Lower lobe of right lung (tissue), 2 donors: ENCODE measurements at regions not wholly inside any gene's neighbourhood (a gene's known extent, or its start where the extent isn't known, plus 50 kb on each side); places are given as distances from the start of the nearest gene placed in this dataset.

ENCODE experiments used
- ATAC-seq, 2 donors: fragments of 200-7000 bp; cut with Tn5 transposase; one replicate each; pipeline ENCODE4 v1.9.1; 2020 to 2022; ENCODE audit warnings: mild to moderate bottlenecking in 2 of 2, moderate library complexity in 2 of 2
- DNase-seq: peaks from one replicate; pipeline ENCODE4 v3.0.0-alpha.2; 2020
- H3K27ac ChIP-seq: fragments of 200-600 bp; one replicate; pipeline ENCODE4 v1.8.0; 2022
- H3K27me3 ChIP-seq: fragments of 200-600 bp; one replicate; pipeline ENCODE4 v1.8.0; 2022; ENCODE audit warnings: low read depth
- H3K36me3 ChIP-seq: fragments of 200-600 bp; one replicate; pipeline ENCODE4 v1.8.0; 2022; ENCODE audit warnings: mild to moderate bottlenecking
- H3K4me1 ChIP-seq: fragments of 200-600 bp; one replicate; pipeline ENCODE4 v1.8.0; 2022
- H3K4me3 ChIP-seq: fragments of 200-600 bp; one replicate; pipeline ENCODE4 v1.8.0; 2022; ENCODE audit warnings: mild to moderate bottlenecking
- H3K9me3 ChIP-seq: fragments of 200-600 bp; one replicate; pipeline ENCODE4 v1.8.0; 2022
- CTCF ChIP-seq: fragments of 200-600 bp; IDR thresholded peaks from one replicate; pipeline ENCODE4 v1.8.0; 2022; ENCODE audit warnings: antibody characterized with exemption, mild to moderate bottlenecking
- intact Hi-C: fragments of 100-400 bp; cut with DNase I; formaldehyde crosslinking; loops from one replicate; pipeline ENCODE4 v1.11.0; 2022
- donor health status: DM: no; HTN: yes; CAD: no; lungs with severe emphysema.

GRCh38 chr5:62982348-62982747, 403.7 kb downstream of the LRRC70 start:
- DNase-seq, result no peak
- Histone ChIP-seq H3K27ac (no peak overlapping the region), H3K36me3 (no peaks in the 10 kb centered on the region), H3K9me3 (no peaks in the 10 kb centered on the region), H3K27me3 (no peaks in the 10 kb centered on the region), H3K4me1 (no peaks in the 10 kb centered on the region), H3K4me3 (no peak overlapping the region)
- TF ChIP-seq CTCF, result no peak
- intact Hi-C loops, result no loop called here
- no peak for ATAC-seq

- ATAC-seq, result no peak
Measured at GRCh38 chr5:62980884-62981283, 402.3 kb downstream of the LRRC70 start.

GRCh38 chr5:62979472-62979871, 400.9 kb downstream of the LRRC70 start:
- DNase-seq (no peak), ATAC-seq (no peak)
- H3K27me3 ChIP-seq, result no peaks in the 10 kb centered on the region
- no peak overlapping the region for H3K27ac ChIP-seq
- H3K36me3 ChIP-seq, result no peaks in the 10 kb centered on the region
- H3K4me3 ChIP-seq, result no peak overlapping the region
- H3K9me3 ChIP-seq, result no peaks in the 10 kb centered on the region
- no peak for TF ChIP-seq CTCF
- H3K4me1 ChIP-seq, result no peaks in the 10 kb centered on the region
- intact Hi-C loops, result no loop called here

More at GRCh38 chr5:62980884-62981283, 402.3 kb downstream of the LRRC70 start:
- Histone ChIP-seq H3K4me3 (no peak overlapping the region), H3K9me3 (no peaks in the 10 kb centered on the region), H3K27me3 (no peaks in the 10 kb centered on the region), H3K36me3 (no peaks in the 10 kb centered on the region), H3K4me1 (no peaks in the 10 kb centered on the region), H3K27ac (no peak overlapping the region)
- intact Hi-C loops, result no loop called here
- DNase-seq, result no peak
- TF ChIP-seq CTCF, result no peak

- H3K4me1 ChIP-seq, result no peaks in the 10 kb centered on the region
- H3K27me3 ChIP-seq, result no peaks in the 10 kb centered on the region
- H3K4me3 ChIP-seq, result no peak overlapping the region
- intact Hi-C loops, result no loop called here
- TF ChIP-seq CTCF, result no peak
- ATAC-seq, result peak; percentile 65 to 75
- no peak overlapping the region for H3K27ac ChIP-seq
- DNase-seq, result no peak
- H3K9me3 ChIP-seq, result no peaks in the 10 kb centered on the region
- no peaks in the 10 kb centered on the region for H3K36me3 ChIP-seq
Measured at GRCh38 chr5:62977661-62978060, 399.0 kb downstream of the LRRC70 start.

GRCh38 chr5:62974623-62975022, 396.0 kb downstream of the LRRC70 start:
- no peak overlapping the region for H3K27ac ChIP-seq
- no peak for DNase-seq

More at GRCh38 chr5:62974623-62975022, 396.0 kb downstream of the LRRC70 start:
- Histone ChIP-seq H3K4me3 (no peak overlapping the region), H3K9me3 (no peaks in the 10 kb centered on the region), H3K27me3 (no peaks in the 10 kb centered on the region), H3K36me3 (no peaks in the 10 kb centered on the region), H3K4me1 (no peaks in the 10 kb centered on the region)
- intact Hi-C loops, result no loop called here
- ATAC-seq, result no peak
- no peak for TF ChIP-seq CTCF
